Neural progenitor cell (in vitro differentiated cells): ENCODE measurements at regions not wholly inside any gene's neighbourhood (a gene's known extent, or its start where the extent isn't known, plus 50 kb on each side); places are given as distances from the start of the nearest gene placed in this dataset.

Source experiments
- EZH2 ChIP-seq: fragments of 200-600 bp; sonication (generic); IDR thresholded peaks from 2 replicates; pipeline ENCODE4 v1.6.1; 2017; ENCODE audit warnings: antibody characterized with exemption, mild to moderate bottlenecking, moderate library complexity
- EZH2phosphoT487 ChIP-seq: fragments of 200-600 bp; sonication (generic); IDR thresholded peaks from 2 replicates; pipeline ENCODE4 v1.6.1; 2017; ENCODE audit warnings: antibody characterized with exemption
- TF ChIP-seq, protein P1 (sequence below): fragments of 200-600 bp; sonication (generic); IDR thresholded peaks from 2 replicates; pipeline ENCODE4 v1.5.1; 2017; ENCODE audit warnings: antibody characterized with exemption, mild to moderate bottlenecking

DNA sequence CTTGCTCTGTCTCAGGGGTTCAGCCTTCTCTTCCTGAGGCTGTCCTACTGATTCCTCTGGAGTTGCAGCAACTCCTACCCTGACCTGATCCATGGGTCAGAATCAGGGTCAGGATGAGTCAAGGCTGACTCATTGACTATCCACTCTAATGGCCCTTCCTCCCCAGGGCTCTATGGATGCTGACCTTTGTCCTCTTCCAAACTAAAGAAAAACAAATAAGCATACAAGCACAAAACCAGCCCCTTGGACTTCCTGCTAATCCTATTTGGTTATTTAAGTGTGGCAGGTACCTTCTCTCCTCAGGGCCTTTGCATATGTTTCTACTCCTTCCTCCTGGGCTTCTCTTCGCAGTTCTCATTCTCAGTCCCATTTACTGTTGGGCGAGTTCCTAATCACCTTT lies 204.5 kb upstream of the NAV2 start:
- TF ChIP-seq EZH2phosphoT487 (no peak), EZH2 (no peak)
- TF ChIP-seq, protein P1, sequence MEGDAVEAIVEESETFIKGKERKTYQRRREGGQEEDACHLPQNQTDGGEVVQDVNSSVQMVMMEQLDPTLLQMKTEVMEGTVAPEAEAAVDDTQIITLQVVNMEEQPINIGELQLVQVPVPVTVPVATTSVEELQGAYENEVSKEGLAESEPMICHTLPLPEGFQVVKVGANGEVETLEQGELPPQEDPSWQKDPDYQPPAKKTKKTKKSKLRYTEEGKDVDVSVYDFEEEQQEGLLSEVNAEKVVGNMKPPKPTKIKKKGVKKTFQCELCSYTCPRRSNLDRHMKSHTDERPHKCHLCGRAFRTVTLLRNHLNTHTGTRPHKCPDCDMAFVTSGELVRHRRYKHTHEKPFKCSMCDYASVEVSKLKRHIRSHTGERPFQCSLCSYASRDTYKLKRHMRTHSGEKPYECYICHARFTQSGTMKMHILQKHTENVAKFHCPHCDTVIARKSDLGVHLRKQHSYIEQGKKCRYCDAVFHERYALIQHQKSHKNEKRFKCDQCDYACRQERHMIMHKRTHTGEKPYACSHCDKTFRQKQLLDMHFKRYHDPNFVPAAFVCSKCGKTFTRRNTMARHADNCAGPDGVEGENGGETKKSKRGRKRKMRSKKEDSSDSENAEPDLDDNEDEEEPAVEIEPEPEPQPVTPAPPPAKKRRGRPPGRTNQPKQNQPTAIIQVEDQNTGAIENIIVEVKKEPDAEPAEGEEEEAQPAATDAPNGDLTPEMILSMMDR, result no peak
